Heart left ventricle (tissue), 16 donors: ENCODE measurements at regions not wholly inside any gene's neighbourhood (a gene's known extent, or its start where the extent isn't known, plus 50 kb on each side); places are given as distances from the start of the nearest gene placed in this dataset.
"Not testable (repeated sequence)": the region's sequence is repeated elsewhere in the genome, so short reads cannot be mapped to it uniquely, and the experiment has no call there.

Experiments used
- ATAC-seq, 4 donors: fragments of 200-7000 bp; cut with Tn5 transposase; one replicate each; pipeline ENCODE4 v1.9.1; 2020 to 2022; ENCODE audit warnings: moderate library complexity in 4 of 4, mild to moderate bottlenecking in 3 of 4, moderate number of reproducible peaks in 1 of 4
- DNase-seq, 5 donors: peaks; one replicate each; pipeline ENCODE4 v3.0.0-alpha.2; 2020
- H3K27ac ChIP-seq, 12 donors: fragments of 200-600 bp; sonication (generic) in 4 of 12; one replicate each; pipeline versions ENCODE4 v1.5.0 to v1.8.0; 2016 to 2022; ENCODE audit warnings: mild to moderate bottlenecking in 2 of 12
- H3K27me3 ChIP-seq, 9 donors: fragments of 200-600 bp; sonication (generic) in 2 of 9; one replicate each; pipeline versions ENCODE4 v1.5.1 to v1.8.0; 2016 to 2022; ENCODE audit warnings: mild to moderate bottlenecking in 3 of 9
- H3K36me3 ChIP-seq, 9 donors: fragments of 200-600 bp; sonication (generic) in 2 of 9; one replicate each; pipeline versions ENCODE4 v1.5.0 to v1.8.0; 2018 to 2022; ENCODE audit warnings: mild to moderate bottlenecking in 2 of 9
- H3K4me1 ChIP-seq, 12 donors: fragments of 200-600 bp; sonication (generic) in 4 of 12; one replicate each; pipeline versions ENCODE4 v1.5.0 to v1.8.0; 2016 to 2022; ENCODE audit warnings: mild to moderate bottlenecking in 3 of 12
- H3K4me3 ChIP-seq, 12 donors: fragments of 200-600 bp; sonication (generic) in 4 of 12; one replicate each; pipeline versions ENCODE4 v1.5.0 to v1.8.0; 2017 to 2022; ENCODE audit warnings: mild to moderate bottlenecking in 9 of 12, moderate library complexity in 4 of 12
- H3K9me3 ChIP-seq, 12 donors: fragments of 200-600 bp; sonication (generic) in 4 of 12; one replicate each; pipeline versions ENCODE4 v1.5.0 to v1.8.0; 2016 to 2022; ENCODE audit warnings: mild to moderate bottlenecking in 1 of 12
- POLR2A ChIP-seq, 2 donors: fragments of 450-650 bp; IDR thresholded peaks; one replicate each; pipeline ENCODE4 v1.6.1; 2017; ENCODE audit warnings: antibody characterized with exemption in 2 of 2, mild to moderate bottlenecking in 2 of 2, moderate library complexity in 2 of 2
- WGBS, 4 donors: extraction: QIAGEN DNeasy Blood & Tissue Kit in 2 of 4; methylation state at CpG; one replicate each; pipeline versions ENCODE4 v1.1.5 to v1.1.7; 2013 to 2018; 5-methylcytosine and 5-hydroxymethylcytosine counted together
- intact Hi-C, 10 donors: fragments of 100-400 bp; cut with DNase I; formaldehyde crosslinking; loops; one replicate each; pipeline versions ENCODE4 v1.11.1 to v1.14.2; 2022
- TF ChIP-seq, protein P1 (sequence below), 12 donors: fragments of 200-600 bp; sonication (generic) in 4 of 12; IDR thresholded peaks; one replicate each; pipeline versions ENCODE4 v1.5.0 to v1.8.0; 2018 to 2022; ENCODE audit warnings: antibody characterized with exemption in 12 of 12, mild to moderate bottlenecking in 5 of 12
- donor health status: ischemic (EF 13 %, LVEDD 7.1; RV severe dilation, severe dysfunction).
- donor health status: healthy with polysubstance abuse.
- donor health status: DM: no; HTN: yes; CAD: no.
- donor health status: DM: no; HTN: no; CAD: no.
- donor health status: ischemic (EF 25% LVEDD 6.9; RV normal size, moderate dysfunction).
- donor health status: ischemic (EF 25% LVEDD 5.7; RV mildly dilated, moderate dysfunction).
- donor health status: healthy.
- donor health status: DM: yes; HTN: yes; CAD: no.
- donor health status: ischemic (EF 35%, LVEDD 5.7; RV mildly dilated, moderate dysfunction).
- donor health status: nonischemic (EF 11% LVEDD 7.7; RV severe dilation, severe dysfunction).
- donor health status: DM: yes; HTN: yes; CAD: no.
- donor health status: PGD.
- donor health status: ischemic (EF 29% LVEDD 5.4; RV normal size, mild dysfunction).
- donor health status: nonischemic (EF 23%, LVEDD 6.1; RV moderate dilation, normal function).

DNA sequence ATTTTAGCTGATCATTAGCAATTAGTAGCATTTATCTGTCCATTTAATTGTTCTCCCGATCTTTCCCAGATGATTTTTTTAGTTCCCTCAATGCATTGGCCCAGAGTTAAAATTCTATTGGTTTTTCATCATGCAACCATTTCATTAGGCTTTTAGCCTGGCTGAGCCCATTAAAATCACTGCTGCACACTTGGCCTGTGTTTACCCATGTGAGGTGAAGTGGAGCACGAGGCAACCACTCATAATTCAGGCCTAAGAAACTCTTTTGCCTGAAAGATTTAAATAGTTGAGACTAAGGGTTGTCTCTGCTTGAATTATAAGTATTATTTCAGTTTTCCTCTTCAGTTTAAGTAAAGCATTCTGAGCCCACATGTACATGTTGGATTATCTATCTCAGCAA is 889.0 kb upstream of the ADGRL4 start:
- WGBS, 4 donors = 75 to 82% (median 77%) methylated on average over 2 of the region's 2 CpGs
- Histone ChIP-seq H3K27me3 (no peaks in the 10 kb centered on the region), H3K27ac (no peak overlapping the region), H3K4me3 (no peak overlapping the region), H3K9me3 (peaks cover 0 to 5% (median 0%) of the 10 kb centered on the region in 12 donors), H3K36me3 (no peaks in the 10 kb centered on the region), H3K4me1 (no peaks in the 10 kb centered on the region)
- DNase-seq = no peak
- ATAC-seq = no peak
- intact Hi-C loops = no loop called here
- TF ChIP-seq, protein P1, sequence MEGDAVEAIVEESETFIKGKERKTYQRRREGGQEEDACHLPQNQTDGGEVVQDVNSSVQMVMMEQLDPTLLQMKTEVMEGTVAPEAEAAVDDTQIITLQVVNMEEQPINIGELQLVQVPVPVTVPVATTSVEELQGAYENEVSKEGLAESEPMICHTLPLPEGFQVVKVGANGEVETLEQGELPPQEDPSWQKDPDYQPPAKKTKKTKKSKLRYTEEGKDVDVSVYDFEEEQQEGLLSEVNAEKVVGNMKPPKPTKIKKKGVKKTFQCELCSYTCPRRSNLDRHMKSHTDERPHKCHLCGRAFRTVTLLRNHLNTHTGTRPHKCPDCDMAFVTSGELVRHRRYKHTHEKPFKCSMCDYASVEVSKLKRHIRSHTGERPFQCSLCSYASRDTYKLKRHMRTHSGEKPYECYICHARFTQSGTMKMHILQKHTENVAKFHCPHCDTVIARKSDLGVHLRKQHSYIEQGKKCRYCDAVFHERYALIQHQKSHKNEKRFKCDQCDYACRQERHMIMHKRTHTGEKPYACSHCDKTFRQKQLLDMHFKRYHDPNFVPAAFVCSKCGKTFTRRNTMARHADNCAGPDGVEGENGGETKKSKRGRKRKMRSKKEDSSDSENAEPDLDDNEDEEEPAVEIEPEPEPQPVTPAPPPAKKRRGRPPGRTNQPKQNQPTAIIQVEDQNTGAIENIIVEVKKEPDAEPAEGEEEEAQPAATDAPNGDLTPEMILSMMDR (IDR thresholded peaks at IDR 0.05) = no peak
- no peak for TF ChIP-seq POLR2A (IDR thresholded peaks at IDR 0.05)

DNA sequence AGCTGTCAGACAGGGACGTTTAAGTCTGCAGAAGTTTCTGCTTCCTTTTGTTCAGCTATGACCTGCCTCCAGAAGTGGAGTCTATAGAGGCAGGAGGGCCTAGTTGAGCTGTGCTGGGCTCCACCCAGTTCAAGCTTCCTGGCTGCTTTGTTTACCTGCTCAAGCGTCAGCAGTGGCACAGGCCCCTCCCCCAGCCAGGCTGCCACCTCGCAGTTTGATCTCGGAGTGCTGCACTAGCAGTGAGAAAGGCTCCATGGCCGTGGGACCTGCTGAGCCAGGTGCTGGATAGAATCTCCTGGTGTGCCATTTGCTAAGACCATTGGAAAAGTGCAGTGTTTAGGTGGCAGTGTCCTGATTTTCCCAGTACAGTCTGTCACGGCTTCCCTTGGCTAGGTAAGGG is 887.6 kb upstream of the ADGRL4 start:
- DNase-seq, ATAC-seq, H3K36me3 ChIP-seq, H3K9me3 ChIP-seq, H3K4me3 ChIP-seq, H3K27me3 ChIP-seq, intact Hi-C loops, H3K27ac ChIP-seq, H3K4me1 ChIP-seq: not testable (repeated sequence)
- 60 to 80% (median 67%) methylated on average over 3 to 6 of the region's 6 CpGs for WGBS, 4 donors

DNA sequence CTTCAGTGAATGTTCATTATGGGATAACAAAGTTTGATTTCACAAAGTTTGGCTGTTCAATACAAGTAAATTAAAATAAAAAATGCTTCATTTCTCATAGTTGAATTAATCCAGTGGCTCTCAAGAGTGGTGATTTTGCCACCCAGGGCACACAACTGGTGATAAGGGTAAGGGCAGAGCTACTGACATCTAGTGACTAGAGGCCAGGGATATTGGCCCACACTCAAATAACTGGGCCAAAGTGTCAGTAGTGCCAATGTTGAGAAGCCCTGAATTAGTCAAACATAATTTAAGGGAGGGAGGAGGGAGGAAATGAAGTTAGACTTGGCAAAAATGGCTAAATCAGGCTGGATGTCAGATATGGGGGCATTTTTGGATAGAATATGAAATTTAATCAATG is 880.5 kb upstream of the ADGRL4 start:
- H3K4me3 ChIP-seq = no peak overlapping the region
- DNase-seq (no peak), ATAC-seq (peak in 1 of 4 donors; percentile 52)
- H3K4me1 ChIP-seq = no peaks in the 10 kb centered on the region
- H3K9me3 ChIP-seq = peaks cover 0 to 13% (median 0%) of the 10 kb centered on the region in 12 donors
- no peaks in the 10 kb centered on the region for H3K27me3 ChIP-seq
- intact Hi-C loops = no loop called here
- no peak overlapping the region for H3K27ac ChIP-seq
- no peaks in the 10 kb centered on the region for H3K36me3 ChIP-seq
- no peak for TF ChIP-seq POLR2A (IDR thresholded peaks at IDR 0.05)
- TF ChIP-seq, protein P1 (IDR thresholded peaks at IDR 0.05) = peak in 1 of 12 donors; percentile 8

DNA sequence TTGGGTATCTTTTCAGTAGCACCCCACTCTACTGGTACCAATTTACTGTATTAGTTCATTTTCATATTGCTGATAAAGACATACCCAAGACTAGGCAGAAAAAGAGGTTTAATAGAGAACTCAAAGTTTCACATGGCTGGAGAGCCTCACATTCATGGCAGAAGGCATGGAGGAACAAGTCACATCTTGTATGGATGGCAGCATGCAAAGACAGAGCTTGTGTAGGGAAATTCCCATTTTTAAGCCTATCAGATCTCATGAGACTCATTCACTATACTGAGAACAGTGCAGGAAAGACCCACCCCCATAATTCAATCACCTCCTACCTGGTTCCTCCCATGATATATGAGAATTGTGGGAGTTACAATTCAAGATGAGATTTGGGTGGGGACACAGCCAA is 878.6 kb upstream of the ADGRL4 start:
- intact Hi-C loops = no loop called here
- ATAC-seq (no peak), DNase-seq (no peak)
- no peaks in the 10 kb centered on the region for H3K36me3 ChIP-seq
- no peak overlapping the region for H3K4me3 ChIP-seq
- H3K27me3 ChIP-seq = no peaks in the 10 kb centered on the region
- H3K27ac ChIP-seq = no peak overlapping the region
- no peaks in the 10 kb centered on the region for H3K4me1 ChIP-seq
- TF ChIP-seq POLR2A (IDR thresholded peaks at IDR 0.05) = no peak
- H3K9me3 ChIP-seq = peaks cover 0 to 16% (median 0%) of the 10 kb centered on the region in 12 donors

DNA sequence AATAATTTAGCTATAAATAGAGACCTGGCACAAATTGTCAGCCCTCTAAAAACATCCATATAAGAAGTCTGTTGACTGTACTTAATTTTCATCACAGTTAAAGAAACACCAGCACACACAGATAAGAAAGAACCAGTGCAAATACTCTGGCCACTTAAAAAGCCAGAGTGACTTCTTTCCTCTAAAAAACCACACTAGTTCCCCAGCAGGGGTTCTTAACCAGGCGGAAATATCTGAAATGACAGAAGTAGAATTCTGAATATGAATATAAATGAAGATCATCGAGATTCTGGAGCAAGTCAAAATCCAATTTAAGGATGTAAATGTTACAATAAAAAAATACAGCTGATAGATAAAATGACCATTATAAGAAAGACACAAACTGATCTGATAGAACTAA is 870.6 kb upstream of the ADGRL4 start:
- H3K36me3 ChIP-seq = no peaks in the 10 kb centered on the region
- ATAC-seq (no peak), DNase-seq (no peak)
- no peaks in the 10 kb centered on the region for H3K4me1 ChIP-seq
- 62 to 83% (median 73%) methylated on average over 2 of the region's 2 CpGs for WGBS, 4 donors
- no peak overlapping the region for H3K27ac ChIP-seq
- peaks cover 0 to 24% (median 0%) of the 10 kb centered on the region in 12 donors for H3K9me3 ChIP-seq
- H3K27me3 ChIP-seq = no peaks in the 10 kb centered on the region
- no peak overlapping the region for H3K4me3 ChIP-seq
- intact Hi-C loops = no loop called here
- no peak for TF ChIP-seq POLR2A (IDR thresholded peaks at IDR 0.05)
- TF ChIP-seq, protein P1 (IDR thresholded peaks at IDR 0.05) = no peak
